Fibroblast of the aortic adventitia (primary cell): ENCODE measurements at regions not wholly inside any gene's neighbourhood (a gene's known extent, or its start where the extent isn't known, plus 50 kb on each side); places are given as distances from the start of the nearest gene placed in this dataset.

Experiments used
- DNase-seq: peaks from one replicate; pipeline ENCODE4 v3.0.0-alpha.2; 2010; ENCODE audit warnings: low read depth
- H3K4me3 ChIP-seq: 2 replicates; pipeline ENCODE4 v1.5.1; 2011; ENCODE audit warnings: low read depth, mild to moderate bottlenecking, control low read depth, low read length, moderate library complexity
- CTCF ChIP-seq: IDR thresholded peaks from 2 replicates; pipeline ENCODE4 v1.5.1; 2011; ENCODE audit warnings: mild to moderate bottlenecking, low read length, control low read depth, inconsistent platforms; ENCODE audit not compliant: insufficient read depth

GRCh38 chr7:45389073-45389872 is 184.9 kb upstream of the ADCY1 start:
- DNase-seq: no peak
- H3K4me3 ChIP-seq: no peak overlapping the region
- no peak for TF ChIP-seq CTCF

- DNase-seq: no peak
- TF ChIP-seq CTCF: no peak
Measured at GRCh38 chr7:45390180-45390579, 184.0 kb upstream of the ADCY1 start.

GRCh38 chr7:45390731-45391130 is 183.4 kb upstream of the ADCY1 start:
- DNase-seq: no peak

More at GRCh38 chr7:45390180-45390579, 184.0 kb upstream of the ADCY1 start:
- no peak overlapping the region for H3K4me3 ChIP-seq

GRCh38 chr7:45391618-45392451 is 182.3 kb upstream of the ADCY1 start:
- no peak overlapping the region for H3K4me3 ChIP-seq
- no peak for DNase-seq
- no peak for TF ChIP-seq CTCF

More at GRCh38 chr7:45390731-45391130, 183.4 kb upstream of the ADCY1 start:
- no peak for TF ChIP-seq CTCF
- H3K4me3 ChIP-seq: no peak overlapping the region

- no peak for TF ChIP-seq CTCF
- no peak for DNase-seq
Measured at GRCh38 chr7:45394117-45394708, 180.0 kb upstream of the ADCY1 start.

GRCh38 chr7:45399069-45399468 is 175.1 kb upstream of the ADCY1 start:
- no peak for TF ChIP-seq CTCF
- DNase-seq: no peak
- H3K4me3 ChIP-seq: no peak overlapping the region

More at GRCh38 chr7:45394117-45394708, 180.0 kb upstream of the ADCY1 start:
- no peak overlapping the region for H3K4me3 ChIP-seq
